Effector memory CD4-positive, alpha-beta T cell (primary cell): ENCODE measurements at regions not wholly inside any gene's neighbourhood (a gene's known extent, or its start where the extent isn't known, plus 50 kb on each side); places are given as distances from the start of the nearest gene placed in this dataset.

Source experiments
- DNase-seq, 3 donors: peaks; one replicate each; pipeline ENCODE4 v3.0.0-alpha.2; 2020
- H3K27ac ChIP-seq: 2 replicates; pipeline ENCODE4 v1.7.0; 2013; ENCODE audit warnings: mild to moderate bottlenecking, low read length, moderate library complexity; ENCODE audit not compliant: insufficient read depth, poor library complexity, severe bottlenecking
- H3K27me3 ChIP-seq: replicated peaks from 2 replicates; pipeline ENCODE4 v1.7.0; 2013; ENCODE audit warnings: mild to moderate bottlenecking, low read length; ENCODE audit not compliant: insufficient read depth, control insufficient read depth, poor library complexity, severe bottlenecking
- H3K36me3 ChIP-seq: 2 replicates; pipeline ENCODE4 v1.7.0; 2013; ENCODE audit warnings: mild to moderate bottlenecking, low read length, moderate library complexity; ENCODE audit not compliant: control insufficient read depth, insufficient read depth
- H3K4me1 ChIP-seq: 2 replicates; pipeline ENCODE4 v1.7.0; 2013; ENCODE audit warnings: low read length, mild to moderate bottlenecking; ENCODE audit not compliant: control insufficient read depth, insufficient read depth, poor library complexity, severe bottlenecking
- H3K4me3 ChIP-seq: 2 replicates; pipeline ENCODE4 v1.7.0; 2013; ENCODE audit warnings: low read length, low read depth, mild to moderate bottlenecking; ENCODE audit not compliant: insufficient read depth, poor library complexity, severe bottlenecking
- H3K9me3 ChIP-seq: 2 replicates; pipeline ENCODE4 v1.7.0; 2013; ENCODE audit warnings: mild to moderate bottlenecking, low read length, moderate library complexity; ENCODE audit not compliant: control insufficient read depth

DNA sequence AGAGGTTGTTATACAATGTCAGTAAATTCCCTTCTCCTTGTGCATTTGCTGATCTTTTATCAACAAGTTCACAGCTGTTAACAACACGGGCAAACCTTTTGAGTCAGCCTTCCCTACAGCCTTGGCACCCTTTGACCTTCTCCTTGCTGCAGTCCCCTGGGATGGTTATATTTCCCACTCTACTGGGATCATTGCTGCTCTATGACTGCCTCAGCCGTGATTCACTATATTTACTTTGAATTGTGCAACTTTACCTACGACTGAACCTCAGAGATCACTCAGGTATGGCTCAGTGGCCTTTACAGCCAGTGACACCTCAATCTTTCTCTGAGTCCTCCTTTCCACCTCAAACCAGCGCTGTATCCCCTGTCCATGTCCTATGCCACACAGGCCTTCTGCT, 1293.3 kb downstream of the EPHA7 start:
- no peak for DNase-seq
- no peaks in the 10 kb centered on the region for H3K27me3 ChIP-seq
- no peak overlapping the region for H3K27ac ChIP-seq
- H3K9me3 ChIP-seq = no peaks in the 10 kb centered on the region
- H3K4me1 ChIP-seq = no peaks in the 10 kb centered on the region
- H3K4me3 ChIP-seq = no peak overlapping the region
- no peaks in the 10 kb centered on the region for H3K36me3 ChIP-seq

DNA sequence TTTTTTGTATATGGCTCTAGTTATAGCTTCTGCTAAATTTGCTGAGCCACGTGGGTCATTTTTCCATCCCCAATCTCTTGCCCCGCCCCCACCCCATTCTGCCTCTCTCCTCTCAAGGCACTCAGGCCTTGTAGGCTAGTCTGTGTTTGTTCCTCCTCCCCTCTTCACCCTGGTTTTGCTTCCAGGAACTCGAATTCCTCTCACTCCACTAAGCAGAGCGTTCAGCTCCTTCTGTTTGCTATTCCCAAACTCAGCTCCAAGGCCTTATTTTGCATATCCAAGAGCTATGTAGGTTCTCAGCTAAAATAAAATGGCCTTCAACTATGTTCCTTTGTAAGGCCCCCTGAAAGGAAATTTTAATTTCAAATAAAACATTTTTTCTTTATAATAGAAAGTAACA, 1293.7 kb downstream of the EPHA7 start:
- no peaks in the 10 kb centered on the region for H3K9me3 ChIP-seq
- no peaks in the 10 kb centered on the region for H3K4me1 ChIP-seq
- no peak overlapping the region for H3K27ac ChIP-seq
- no peak for DNase-seq
- no peak overlapping the region for H3K4me3 ChIP-seq
- no peaks in the 10 kb centered on the region for H3K36me3 ChIP-seq
- no peaks in the 10 kb centered on the region for H3K27me3 ChIP-seq

DNA sequence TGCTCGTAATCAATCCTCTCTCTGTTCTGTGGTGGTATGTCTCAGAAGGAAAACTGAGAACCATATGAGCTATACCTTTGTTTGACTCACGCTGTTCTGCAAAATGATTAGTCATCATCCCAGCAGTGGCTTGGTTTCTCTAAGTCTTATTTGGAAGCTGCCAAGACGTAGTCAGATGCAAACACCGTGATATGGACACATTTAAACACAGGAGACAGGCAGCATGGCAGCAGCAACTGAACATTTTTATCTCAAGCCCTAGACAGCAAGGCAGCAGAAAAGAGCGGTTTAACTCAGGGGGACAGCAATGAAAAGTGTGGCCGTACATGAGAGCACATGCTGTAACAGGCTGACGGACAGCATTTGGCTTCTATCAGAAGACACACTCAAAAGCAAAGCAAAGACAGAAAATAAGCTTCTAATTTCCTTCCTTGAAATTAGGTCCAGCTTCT, 1295.1 kb downstream of the EPHA7 start:
- Histone ChIP-seq H3K4me1 (no peaks in the 10 kb centered on the region), H3K27me3 (no peaks in the 10 kb centered on the region), H3K36me3 (no peaks in the 10 kb centered on the region), H3K9me3 (no peaks in the 10 kb centered on the region), H3K27ac (no peak overlapping the region), H3K4me3 (no peak overlapping the region)
- DNase-seq = no peak

- no peaks in the 10 kb centered on the region for H3K27me3 ChIP-seq
- no peaks in the 10 kb centered on the region for H3K36me3 ChIP-seq
- DNase-seq = no peak
- no peaks in the 10 kb centered on the region for H3K9me3 ChIP-seq
- no peaks in the 10 kb centered on the region for H3K4me1 ChIP-seq
- H3K4me3 ChIP-seq = no peak overlapping the region
- no peak overlapping the region for H3K27ac ChIP-seq
Measured at GRCh38 chr6:92122746-92123145, 1296.6 kb downstream of the EPHA7 start.

DNA sequence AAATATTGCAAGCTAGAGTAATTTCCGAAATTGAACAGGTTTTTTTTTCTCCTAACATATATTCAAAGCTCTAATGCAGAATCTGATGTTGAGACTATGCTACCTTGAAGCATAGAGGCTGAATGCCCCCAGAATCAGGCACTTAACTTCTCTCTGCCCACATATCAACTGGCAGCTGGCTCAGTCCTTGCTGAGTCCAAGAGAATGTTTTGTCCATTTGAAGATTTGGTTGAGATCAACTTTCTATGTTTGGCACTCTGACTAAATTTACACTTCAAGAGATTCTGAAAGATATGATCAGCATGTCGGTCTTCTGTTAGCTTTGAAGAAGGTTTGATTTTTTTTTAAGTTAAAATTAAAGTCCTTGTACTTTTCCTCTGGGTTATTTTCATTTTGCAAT, 1298.1 kb downstream of the EPHA7 start:
- DNase-seq = no peak
- no peak overlapping the region for H3K27ac ChIP-seq
- H3K4me1 ChIP-seq = no peaks in the 10 kb centered on the region
- no peaks in the 10 kb centered on the region for H3K9me3 ChIP-seq
- no peaks in the 10 kb centered on the region for H3K27me3 ChIP-seq
- no peak overlapping the region for H3K4me3 ChIP-seq
- no peaks in the 10 kb centered on the region for H3K36me3 ChIP-seq

DNA sequence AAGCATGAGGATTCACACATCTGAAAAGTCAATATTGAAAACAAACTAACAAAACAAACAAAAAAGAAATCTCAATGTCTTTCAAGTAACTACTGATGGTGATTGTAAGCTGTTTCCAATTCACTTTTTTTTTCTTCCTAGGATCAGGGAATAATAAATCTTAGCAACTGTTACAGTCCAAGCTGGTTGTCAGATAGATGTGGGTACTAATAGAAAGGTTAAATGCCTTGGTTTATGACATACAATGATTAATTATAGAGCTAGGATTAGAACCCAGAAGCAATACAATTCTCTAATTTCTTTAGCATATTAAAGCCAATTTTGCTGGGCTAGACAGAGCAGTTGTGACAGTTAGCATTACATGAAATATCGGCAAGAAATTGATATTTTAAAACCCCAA, 1301.6 kb downstream of the EPHA7 start:
- Histone ChIP-seq H3K36me3 (no peaks in the 10 kb centered on the region), H3K27me3 (no peaks in the 10 kb centered on the region), H3K9me3 (no peaks in the 10 kb centered on the region), H3K4me3 (no peak overlapping the region), H3K4me1 (no peaks in the 10 kb centered on the region), H3K27ac (no peak overlapping the region)
- no peak for DNase-seq

- Histone ChIP-seq H3K27ac (no peak overlapping the region), H3K27me3 (no peaks in the 10 kb centered on the region), H3K9me3 (no peaks in the 10 kb centered on the region), H3K4me1 (no peaks in the 10 kb centered on the region), H3K36me3 (no peaks in the 10 kb centered on the region), H3K4me3 (no peak overlapping the region)
- no peak for DNase-seq
Measured at GRCh38 chr6:92114797-92115196, 1304.6 kb downstream of the EPHA7 start.

- no peak for DNase-seq
- Histone ChIP-seq H3K36me3 (no peaks in the 10 kb centered on the region), H3K4me1 (no peaks in the 10 kb centered on the region), H3K27me3 (no peaks in the 10 kb centered on the region), H3K9me3 (no peaks in the 10 kb centered on the region), H3K4me3 (no peak overlapping the region), H3K27ac (no peak overlapping the region)
Measured at GRCh38 chr6:92114091-92114675, 1305.2 kb downstream of the EPHA7 start.

DNA sequence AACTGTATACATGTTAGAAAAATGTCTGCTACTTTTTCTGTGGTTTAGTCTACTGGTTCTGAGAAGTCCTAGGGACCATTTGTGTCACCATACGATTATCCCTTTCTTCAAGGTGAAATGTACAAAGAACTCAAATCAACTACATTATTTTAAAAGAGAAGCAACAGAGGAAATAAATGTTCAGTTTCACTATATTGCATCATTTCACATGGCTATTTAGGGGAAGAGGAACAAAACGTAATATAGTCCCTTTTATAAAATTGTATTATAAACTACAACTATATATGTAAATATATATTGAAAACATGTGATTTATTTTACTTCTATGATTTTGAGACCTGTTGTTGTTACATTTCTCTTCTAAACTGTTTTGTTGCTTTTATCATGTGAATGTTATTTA, 1308.0 kb downstream of the EPHA7 start:
- DNase-seq = no peak
- H3K27ac ChIP-seq = no peak overlapping the region

DNA sequence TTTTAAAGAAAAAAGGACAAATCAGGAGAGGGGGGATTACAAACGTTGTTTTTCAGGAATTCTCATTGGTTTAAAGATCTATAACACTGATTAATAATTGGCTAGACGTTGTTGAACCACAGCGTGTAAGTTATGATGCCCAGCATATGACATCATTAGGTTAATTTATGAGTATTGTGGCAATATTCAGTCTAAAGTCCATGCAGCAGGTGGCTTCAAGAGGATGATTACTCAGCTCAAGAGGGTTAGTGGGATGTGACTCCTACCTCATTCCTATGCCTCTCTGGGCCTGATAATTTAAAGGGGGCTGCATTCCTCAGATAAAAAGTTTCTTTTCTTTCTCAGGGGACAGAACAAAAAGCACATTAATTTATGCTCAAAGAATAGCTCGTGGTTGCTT, 1309.0 kb downstream of the EPHA7 start:
- Histone ChIP-seq H3K4me3 (no peak overlapping the region), H3K9me3 (no peaks in the 10 kb centered on the region), H3K36me3 (no peaks in the 10 kb centered on the region), H3K27me3 (no peaks in the 10 kb centered on the region), H3K4me1 (no peaks in the 10 kb centered on the region), H3K27ac (no peak overlapping the region)
- DNase-seq = no peak

More for the DNA sequence above, 1308.0 kb downstream of the EPHA7 start:
- Histone ChIP-seq H3K4me1 (no peaks in the 10 kb centered on the region), H3K36me3 (no peaks in the 10 kb centered on the region), H3K27me3 (no peaks in the 10 kb centered on the region), H3K4me3 (no peak overlapping the region), H3K9me3 (no peaks in the 10 kb centered on the region)
